Transverse colon (tissue), 4 donors: ENCODE measurements at regions not wholly inside any gene's neighbourhood (a gene's known extent, or its start where the extent isn't known, plus 50 kb on each side); places are given as distances from the start of the nearest gene placed in this dataset.
"Not testable (repeated sequence)": the region's sequence is repeated elsewhere in the genome, so short reads cannot be mapped to it uniquely, and the experiment has no call there.

Experiments
- EP300 ChIP-seq: sonication (generic); formaldehyde crosslinking; IDR thresholded peaks from one replicate; pipeline ENCODE4 v1.6.1; 2017; ENCODE audit warnings: antibody characterized with exemption, low read depth
- POLR2AphosphoS5 ChIP-seq, 3 donors: sonication (generic); formaldehyde crosslinking; IDR thresholded peaks; one replicate each; pipeline ENCODE4 v1.6.1; 2016; ENCODE audit warnings: antibody characterized with exemption in 3 of 3
- TF ChIP-seq, protein P1 (sequence below), 5 experiments: fragments of 200-600 bp in 3 of 5; fragments of 450-650 bp in 2 of 5; sonication (generic) in 3 of 5; IDR thresholded peaks; 1 replicate in 2 of 5; 2 replicates in 3 of 5; pipeline ENCODE4 v1.5.1; 2016 to 2017; ENCODE audit warnings: antibody characterized with exemption in 5 of 5, inconsistent platforms in 3 of 5, mild to moderate bottlenecking in 2 of 5, moderate library complexity in 1 of 5

DNA sequence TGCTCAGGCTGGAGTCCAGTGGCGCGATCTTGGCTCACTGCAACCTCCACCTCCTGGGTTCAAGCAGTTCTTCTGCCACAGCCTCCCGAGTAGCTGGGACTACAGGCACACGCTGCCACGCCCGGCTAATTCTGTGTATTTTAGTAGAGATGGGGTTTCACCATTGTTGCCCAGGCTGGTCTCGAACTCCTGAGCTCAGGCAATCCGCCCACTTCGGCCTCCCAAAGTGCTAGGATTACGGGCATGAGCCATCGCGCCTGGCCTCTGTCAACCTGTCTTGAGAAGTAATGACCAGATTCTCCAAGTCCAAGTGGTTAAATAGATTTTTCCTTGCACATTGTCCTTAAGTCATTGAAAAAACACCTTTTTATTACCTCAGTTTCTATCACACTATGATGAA lies 283.7 kb downstream of the KCNJ2 start:
- TF ChIP-seq POLR2AphosphoS5 (IDR thresholded peaks at IDR 0.05); EP300: not testable (repeated sequence)
- TF ChIP-seq, protein P1, sequence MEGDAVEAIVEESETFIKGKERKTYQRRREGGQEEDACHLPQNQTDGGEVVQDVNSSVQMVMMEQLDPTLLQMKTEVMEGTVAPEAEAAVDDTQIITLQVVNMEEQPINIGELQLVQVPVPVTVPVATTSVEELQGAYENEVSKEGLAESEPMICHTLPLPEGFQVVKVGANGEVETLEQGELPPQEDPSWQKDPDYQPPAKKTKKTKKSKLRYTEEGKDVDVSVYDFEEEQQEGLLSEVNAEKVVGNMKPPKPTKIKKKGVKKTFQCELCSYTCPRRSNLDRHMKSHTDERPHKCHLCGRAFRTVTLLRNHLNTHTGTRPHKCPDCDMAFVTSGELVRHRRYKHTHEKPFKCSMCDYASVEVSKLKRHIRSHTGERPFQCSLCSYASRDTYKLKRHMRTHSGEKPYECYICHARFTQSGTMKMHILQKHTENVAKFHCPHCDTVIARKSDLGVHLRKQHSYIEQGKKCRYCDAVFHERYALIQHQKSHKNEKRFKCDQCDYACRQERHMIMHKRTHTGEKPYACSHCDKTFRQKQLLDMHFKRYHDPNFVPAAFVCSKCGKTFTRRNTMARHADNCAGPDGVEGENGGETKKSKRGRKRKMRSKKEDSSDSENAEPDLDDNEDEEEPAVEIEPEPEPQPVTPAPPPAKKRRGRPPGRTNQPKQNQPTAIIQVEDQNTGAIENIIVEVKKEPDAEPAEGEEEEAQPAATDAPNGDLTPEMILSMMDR (IDR thresholded peaks at IDR 0.05): not testable (repeated sequence)
